Amygdala (tissue), 56 donors: ENCODE measurements at regions not wholly inside any gene's neighbourhood (a gene's known extent, or its start where the extent isn't known, plus 50 kb on each side); places are given as distances from the start of the nearest gene placed in this dataset.

Source experiments
- DNase-seq, 56 donors: peaks; one replicate each; lab custom pipeline; 2025; lab: John Stamatoyannopoulos, UW

DNA sequence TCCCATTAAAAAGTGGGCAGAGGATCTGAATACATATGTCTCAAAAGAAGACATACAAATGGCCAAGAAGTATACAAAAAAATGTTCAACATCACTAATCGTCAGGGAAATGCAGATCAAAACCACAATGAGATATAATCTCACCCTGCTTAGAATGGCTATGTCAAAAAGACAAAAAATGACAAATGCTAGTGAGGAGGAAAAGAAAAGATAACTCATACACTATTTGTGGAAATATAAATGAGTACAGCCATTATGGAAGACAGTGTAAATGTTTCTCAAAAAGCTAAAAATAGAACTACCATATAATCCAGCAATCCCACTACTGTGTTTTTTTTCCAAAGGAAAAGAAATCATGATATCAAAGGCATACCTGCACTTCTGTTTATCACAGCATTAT is 450.7 kb downstream of the EFNA5 start:
- no peak for DNase-seq

DNA sequence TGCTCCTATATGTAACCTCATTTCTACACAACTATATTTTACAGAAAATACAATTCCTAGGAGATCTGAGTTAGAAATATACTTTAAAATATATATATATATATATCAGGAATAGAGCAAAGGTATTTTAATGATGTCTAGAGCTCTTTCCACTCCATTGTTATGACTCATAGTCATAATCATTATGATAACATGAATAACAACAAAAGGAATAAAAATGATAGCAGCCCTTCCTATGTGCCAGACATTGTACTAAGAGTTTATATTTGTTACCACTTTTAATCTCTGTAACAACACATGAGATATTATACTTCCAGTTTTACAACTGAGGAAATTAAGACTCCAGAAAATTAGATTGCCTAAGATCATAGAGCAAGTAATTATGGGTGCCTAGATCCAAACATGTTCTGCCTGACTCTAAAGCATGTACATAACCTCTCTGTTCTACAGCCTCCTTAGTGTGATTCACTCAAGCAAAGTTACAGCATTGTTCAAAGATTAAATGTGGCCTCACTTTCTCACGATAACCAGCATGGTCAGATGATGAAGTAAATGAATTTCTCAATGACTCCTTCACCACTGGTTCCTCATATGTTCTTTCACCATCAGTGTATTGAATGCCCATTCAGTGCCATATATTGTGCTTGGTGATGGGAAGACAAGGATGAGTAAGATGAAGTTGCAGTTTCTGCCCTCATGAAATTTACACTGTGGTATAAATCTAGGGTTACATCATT is 452.1 kb downstream of the EFNA5 start:
- no peak for DNase-seq

DNA sequence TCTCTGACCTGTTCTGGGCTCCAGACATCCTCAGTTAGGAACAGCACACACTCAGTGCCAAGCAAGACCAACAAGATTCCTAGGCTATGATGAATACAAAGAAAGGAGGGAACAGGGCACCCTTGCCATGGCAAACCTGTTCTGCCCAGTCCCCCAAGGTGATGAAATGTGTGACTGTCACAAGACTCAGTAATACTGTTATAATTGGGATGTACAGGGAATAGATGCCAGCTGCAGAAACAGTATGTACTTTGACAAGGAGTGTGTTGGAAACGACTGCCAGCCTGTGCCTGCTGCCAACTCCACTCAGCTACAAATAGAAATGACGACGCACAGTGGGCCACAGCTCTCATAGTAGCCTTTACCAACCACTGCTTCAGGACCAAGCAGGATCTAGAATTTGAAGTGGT is 453.0 kb downstream of the EFNA5 start:
- peak in 35 of 56 donors; percentile 0 to 70 (median 9) for DNase-seq

DNA sequence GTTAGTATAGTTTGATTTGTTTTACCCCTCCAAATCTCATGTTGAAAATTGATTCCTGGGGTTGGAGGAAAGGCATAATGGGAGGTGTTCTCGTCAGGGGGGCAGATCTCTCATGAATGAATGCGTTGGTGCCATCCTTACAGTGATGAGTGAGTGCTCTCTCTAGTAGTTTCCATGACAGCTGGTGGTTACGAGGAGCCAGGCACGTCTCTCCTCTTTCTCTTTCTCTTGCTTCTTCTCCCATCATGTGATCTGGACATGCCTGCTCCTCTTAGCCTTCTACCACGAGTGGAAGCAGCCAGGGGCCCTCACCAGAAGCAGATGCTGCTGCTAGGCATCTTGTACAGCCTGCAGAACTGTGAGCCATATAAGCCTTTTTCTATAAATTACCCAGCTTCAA is 454.1 kb downstream of the EFNA5 start:
- no peak for DNase-seq

DNA sequence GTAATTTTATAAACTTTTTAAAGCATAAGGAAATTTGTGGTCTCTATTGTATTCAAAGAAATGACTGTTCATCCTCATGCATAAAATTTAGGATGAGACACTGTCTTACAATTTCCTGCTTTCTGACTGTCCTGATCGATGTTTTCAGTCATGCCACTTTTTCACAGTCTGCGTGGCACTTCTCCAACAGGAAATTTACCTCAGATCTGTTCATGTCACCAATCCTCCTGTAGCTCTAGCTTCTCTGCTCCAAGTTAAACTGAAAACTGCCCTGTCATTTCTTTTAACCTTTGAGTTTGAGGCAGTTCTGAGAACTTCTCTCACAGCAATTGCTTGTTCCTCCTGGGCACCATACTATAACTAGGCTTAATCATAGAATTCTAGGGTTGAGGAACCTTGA is 455.1 kb downstream of the EFNA5 start:
- no peak for DNase-seq

DNA sequence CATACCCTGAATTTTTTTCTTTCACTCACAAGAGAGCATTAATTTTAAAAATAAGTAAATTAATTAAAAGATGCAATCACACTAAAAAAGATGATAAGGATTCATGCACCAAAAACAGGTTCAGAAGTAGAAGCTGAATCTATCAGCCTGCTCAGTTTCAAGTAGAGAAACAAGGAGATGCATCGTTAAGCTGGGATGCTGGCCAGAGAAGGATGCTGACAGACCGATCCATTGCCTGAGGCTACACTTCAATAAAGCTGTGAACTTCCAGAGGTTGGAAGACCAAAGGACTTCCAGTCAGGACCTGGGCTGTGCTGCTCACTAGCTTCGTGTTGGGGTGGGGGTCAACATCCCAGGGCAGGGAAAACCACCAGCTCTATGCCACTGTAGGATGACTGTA is 457.7 kb downstream of the EFNA5 start:
- DNase-seq, result no peak

DNA sequence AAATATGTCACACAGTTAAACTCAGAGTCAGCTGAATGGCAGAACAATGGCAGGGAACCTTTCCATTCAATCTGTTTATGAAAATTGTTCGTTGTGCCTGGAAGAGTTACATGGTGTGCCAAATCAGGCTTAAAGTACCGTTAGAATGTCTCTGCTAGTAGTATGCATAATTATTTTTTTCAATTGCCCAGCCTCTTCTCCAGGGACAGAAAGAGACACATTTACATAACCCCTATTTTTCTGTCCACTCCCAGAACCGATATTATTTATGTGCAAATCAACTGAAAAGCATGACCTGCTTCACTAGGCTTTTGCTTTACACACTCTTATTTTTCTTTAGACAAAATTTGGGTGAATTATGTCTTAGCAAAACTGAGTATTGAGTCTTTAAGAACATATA is 459.1 kb downstream of the EFNA5 start:
- DNase-seq, result no peak

DNA sequence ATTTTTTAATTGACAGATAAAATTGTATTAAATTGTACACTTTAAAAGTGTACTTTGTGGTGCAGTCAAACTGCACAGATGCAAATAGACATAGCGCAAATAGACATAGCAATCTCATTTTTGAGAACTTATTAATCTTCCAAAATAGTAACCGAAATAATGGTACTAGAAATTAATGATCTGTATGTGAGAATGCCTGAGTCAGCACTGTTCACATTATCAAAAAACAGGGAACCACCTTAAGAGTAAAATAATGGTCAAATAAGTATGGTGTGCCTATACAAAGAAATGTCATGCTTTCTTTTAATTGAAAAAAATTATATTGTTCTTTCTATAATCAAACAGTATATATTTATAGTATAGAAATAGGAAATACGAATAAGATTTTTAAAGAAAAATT is 461.9 kb downstream of the EFNA5 start:
- no peak for DNase-seq

DNA sequence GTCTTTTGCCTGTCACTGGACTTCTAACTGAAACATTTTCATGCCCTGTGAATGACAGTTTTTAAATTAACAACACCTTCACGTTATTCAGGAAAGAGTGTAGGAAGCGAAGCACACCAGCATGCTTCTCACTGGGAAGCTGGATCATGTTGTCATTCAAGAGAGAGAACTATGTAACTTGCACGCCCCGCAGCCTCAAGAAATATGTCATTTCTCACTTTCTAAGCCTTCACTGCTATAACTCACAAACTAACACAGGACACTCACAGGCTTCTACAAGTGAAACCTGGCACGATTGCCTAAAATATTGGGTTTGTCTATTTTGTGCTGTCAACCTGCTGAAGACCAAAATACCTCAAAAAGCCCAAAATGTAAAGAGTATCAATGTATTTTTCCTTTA is 466.3 kb downstream of the EFNA5 start:
- no peak for DNase-seq

DNA sequence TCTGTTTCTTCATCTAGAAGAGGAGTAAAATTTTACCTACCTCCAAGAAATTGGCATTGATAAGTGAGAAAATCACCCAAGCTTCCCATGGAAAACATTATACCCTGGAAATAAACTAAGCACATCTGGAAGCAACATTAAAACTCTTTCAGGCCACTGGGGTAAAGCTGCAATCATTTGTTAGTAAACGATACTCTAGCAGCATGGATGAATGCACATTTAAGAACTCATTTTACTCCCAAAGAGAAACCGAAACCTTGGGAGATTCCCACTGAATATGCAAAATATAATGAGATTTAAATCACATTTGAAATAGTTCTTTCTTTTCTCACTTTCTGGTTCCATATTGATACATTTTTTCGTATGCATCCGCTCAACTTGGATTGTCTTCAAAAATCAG is 467.5 kb downstream of the EFNA5 start:
- DNase-seq, result no peak

DNA sequence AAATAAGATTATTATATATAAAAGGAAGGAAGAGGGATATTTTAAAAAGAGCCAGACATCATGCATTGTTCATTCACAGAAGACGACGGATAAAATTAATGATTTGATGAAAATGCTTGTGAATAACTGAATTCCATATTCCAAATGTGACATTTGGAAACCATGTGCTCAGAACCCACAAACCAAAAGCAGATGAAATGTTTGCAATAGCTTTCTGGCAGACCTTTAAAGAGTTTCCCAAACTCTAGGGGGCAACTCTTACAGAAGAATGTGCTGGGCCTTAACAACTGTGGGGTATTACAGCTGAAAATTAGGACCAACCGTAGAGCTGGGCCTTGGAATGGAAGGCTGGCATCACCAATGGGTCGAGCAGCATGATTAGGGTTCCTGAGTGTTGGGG is 471.0 kb downstream of the EFNA5 start:
- DNase-seq, result no peak

DNA sequence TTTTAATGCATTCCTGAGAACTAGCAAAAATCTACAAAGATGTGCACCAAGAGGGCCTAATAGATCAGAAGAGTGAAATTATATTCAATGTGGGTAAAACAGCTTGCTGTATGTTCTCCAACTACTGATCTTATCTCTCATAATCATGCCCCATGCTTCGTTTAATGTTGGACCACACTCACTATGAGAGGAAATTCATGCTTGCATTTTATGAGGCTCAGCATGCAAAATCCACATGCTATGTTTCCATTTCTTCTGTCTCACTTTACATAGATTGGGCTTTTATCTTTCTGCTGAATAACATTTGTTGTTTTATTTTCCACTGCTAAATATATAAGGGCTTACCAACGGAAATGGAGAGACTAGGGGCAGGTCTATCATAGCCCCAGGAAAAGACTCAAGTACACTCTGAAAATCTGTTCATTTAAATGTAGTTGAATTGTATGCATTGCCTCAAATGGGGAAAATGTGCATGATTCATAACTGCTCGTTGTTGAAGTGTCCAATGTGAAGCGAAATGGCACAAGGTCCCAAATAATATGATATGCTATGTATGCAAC is 474.2 kb downstream of the EFNA5 start:
- DNase-seq, result no peak

DNA sequence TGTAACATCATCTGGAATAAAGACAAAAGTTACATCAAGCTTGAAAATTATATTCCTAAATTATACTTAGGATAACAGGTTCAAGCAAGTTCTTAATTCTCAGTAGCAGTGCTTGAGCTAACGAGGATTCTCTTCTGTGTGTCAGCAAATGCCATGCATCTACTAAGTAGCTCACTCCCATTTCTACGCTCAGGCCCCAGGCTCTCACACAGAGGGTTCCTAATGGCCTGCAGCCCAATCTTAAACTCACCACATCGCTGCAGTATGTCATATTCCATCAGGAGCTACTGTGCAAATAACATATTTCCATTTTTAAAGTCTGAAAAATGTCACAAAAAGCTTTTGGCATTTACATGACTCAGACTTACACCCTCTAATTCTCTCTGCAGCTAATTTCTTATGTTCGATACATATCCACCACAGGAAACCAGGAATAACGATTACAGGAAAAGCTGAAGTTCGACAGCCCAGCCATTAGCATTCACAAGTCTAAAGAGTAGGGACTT is 474.8 kb downstream of the EFNA5 start:
- no peak for DNase-seq

DNA sequence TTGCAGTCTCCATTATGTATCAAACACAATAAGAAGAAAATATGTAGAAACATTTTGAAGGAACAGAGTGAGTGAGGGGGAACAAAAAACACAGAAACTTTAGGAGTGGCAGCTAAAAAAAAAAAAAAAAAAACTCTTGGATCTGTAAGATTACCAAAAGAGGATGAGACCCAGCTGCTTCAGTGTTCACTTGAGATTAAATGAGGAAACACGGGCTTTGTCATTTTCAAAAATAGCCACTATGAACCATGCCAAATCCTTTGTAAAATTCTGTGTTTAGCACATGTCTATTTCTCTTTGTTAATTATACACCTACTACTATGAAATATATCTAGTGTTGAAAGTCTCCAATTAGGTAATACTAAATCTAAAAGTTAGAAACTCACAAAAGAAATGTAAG is 485.9 kb downstream of the EFNA5 start:
- no peak for DNase-seq

DNA sequence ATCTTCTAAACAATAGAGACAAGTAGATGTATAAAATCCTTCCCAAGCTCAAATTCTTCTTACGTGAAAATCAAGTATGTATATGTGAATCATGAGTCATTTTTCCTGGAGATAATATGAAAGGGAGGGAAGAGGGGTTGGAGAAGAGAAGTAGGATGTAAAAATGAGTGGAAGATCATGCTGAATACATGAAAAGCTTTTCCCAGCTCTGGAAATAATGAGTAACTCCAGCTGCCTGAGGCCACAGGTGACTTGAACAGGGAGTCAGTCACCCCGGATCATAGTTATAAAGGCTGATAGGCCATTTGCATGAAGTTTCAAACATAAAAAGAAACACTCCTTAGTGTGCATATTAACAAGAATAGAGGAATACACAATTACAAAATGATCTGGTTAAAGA is 486.7 kb downstream of the EFNA5 start:
- DNase-seq, result no peak

DNA sequence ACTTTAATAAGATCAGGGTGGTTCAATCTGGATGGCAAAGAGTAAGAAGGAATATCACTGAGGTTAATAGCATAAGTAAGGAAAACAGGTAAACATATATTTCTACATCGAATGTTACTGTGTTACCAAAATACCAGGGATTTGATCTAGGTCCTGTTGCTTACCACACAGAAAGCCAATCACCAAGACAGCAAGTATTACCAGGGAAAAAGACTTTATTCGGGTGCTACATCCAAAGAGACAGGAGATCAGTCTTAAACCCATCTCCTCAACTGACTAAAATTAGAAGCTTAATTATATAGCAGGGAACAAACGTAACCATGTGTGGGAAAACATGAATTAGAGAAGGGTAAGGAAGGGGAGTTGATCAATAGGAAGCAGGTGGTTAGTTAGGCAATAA is 500.1 kb downstream of the EFNA5 start:
- DNase-seq, result no peak

DNA sequence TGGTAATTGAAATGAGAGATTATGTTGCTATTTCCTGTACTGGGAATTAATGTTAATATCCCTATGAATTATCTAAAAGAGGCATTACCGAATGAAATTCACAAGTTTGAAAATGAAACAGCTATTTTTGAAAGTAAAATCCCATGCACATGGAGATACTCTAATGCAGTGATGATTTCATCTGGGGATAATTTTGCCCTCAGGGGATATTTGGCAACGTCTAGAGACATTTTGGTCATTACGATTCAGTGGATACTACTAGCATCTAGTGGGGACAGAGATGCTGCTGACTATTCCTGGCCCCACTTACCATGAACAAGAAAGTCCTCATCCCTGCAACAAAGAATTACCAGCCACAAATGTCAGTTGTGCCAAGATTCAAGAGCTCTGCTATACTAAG is 500.9 kb downstream of the EFNA5 start:
- DNase-seq, result no peak

DNA sequence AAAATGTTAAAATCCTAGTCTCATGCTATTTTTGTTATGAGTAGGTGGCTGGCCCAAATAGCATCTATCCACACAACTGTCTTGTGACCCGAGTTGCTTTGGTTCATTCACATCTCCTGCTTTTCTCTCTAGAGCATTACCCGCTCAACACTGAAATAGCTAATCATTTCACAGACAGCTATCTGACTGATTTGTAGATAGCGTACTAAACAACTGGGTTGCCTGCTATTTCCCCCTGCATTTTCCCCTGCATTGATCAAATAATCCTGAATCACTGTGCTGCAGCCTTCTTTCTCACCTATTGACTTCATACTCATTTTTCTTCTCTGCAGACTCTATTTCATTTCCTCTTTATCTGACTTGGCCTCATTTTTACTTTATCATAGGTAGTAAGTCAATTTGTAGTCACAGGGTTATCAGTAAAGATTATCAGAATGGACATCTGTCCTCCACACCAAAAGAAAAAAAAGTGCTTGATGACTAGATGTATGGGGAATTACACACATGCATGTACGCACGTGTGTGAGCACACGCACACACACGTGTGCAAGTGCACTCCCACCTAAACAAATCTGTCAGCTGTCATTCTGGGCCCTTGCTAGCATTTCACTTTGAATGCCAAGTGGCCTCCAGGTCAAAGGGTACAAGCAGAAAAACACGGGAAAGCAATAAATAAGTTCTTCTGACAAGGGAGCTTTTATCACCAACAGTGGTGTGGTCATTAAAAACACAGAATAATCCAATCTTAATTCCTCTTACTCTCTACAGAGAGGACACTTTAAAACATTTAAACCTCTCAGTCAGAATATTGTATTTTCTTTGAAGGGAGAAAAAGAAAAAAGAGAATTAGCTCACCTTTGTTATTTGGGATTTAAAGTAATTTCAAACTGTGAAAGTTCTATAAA is 501.6 kb downstream of the EFNA5 start:
- no peak for DNase-seq

DNA sequence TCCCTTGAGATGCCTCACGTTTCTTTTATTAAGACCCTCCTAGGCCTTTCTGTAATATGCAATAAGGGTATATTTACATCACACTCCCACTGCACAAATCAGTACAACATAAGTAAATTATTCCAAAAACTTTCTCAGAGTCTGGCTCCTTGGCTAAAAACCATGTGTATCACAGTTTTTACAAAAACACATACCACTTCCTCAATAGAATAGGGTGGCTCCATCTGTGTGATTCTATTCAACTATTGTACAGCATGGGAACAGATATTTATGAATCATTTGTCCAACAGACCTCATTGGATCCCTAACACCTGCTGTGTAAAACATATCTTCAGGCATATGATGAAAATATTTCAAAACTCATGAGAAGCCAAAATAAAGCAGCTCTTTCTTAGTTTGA is 502.7 kb downstream of the EFNA5 start:
- no peak for DNase-seq

DNA sequence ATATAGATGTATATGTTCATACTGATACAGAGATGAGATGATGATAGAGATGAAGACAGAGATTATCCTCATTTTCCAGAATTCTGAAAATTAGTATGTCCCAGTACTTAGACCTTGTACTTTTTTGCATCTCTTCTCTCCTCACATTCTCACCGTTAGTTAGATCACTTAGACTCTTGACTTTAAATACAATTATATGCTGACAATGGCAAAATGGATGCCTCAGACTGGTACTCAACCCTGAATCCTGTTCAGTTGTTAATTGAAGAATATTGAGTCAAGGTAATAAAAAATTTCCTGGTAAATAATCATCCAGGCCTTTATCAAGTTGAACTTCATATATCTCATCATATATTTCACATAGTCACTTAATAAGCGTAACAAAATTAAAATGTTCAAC is 505.4 kb downstream of the EFNA5 start:
- no peak for DNase-seq

DNA sequence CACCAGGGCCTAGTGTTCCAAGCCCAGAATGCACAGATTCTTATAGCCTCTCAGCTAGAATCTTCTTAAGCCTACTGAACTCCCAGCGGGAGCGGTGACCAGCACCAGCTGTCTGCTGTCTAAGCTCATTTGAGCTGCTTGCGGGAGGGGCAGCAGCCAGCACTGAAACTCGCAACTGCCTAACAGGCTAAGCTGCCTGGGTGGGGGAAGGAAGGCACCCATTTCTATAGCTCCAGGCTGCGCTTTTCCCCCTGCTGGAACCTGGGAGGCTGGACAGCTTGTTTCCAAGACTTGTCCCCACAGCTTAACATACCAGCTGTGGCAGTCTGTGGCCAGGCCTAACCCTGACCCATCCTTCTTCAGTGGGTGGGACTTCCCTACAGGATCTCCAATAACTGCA is 512.9 kb downstream of the EFNA5 start:
- no peak for DNase-seq

DNA sequence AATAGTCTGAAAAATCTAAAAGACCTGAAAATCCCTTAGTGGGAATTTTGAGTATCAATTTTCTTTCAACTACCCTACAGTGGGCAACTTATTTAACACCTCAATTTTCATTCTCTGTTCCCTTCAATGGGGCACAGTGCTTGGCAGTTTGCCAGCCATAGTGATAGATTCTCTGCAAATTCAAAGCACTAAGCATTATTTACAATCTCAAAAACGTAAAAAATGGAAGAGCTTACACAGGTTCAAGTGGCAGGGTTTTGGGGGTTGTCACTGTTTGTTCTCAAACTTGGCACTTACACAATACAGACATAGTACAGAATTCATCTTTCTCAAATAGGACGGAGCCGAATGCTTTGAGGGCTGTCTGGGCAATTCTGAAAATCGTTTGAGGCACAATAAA is 515.0 kb downstream of the EFNA5 start:
- no peak for DNase-seq
